Caco-2 (cell line): ENCODE measurements at regions not wholly inside any gene's neighbourhood (a gene's known extent, or its start where the extent isn't known, plus 50 kb on each side); places are given as distances from the start of the nearest gene placed in this dataset.

Experiments
- BruUV-seq: library from RNA; stranded (reverse); fragments of 400-500 nt; replicated peaks from 2 replicates; lab custom pipeline; 2021; lab: Mats Ljungman, UMichigan
- CTCF ChIA-PET: fragments of 300-600 bp; sonication (Branson Sonifier 250); formaldehyde crosslinking; loops from one replicate; lab custom pipeline; 2022; ENCODE audit warnings: antibody characterized with exemption; lab: Charles Lee
- POLR2A ChIA-PET: fragments of 300-600 bp; sonication (Branson Sonifier 250); formaldehyde crosslinking; loops from one replicate; lab custom pipeline; 2022; ENCODE audit warnings: antibody characterized with exemption; lab: Charles Lee
- DNase-seq, 2 experiments: peaks; one replicate each; pipeline versions ENCODE4 v3.0.0 to v3.0.0-alpha.2; 2020 to 2022
- H3K27me3 ChIP-seq: replicated peaks from 2 replicates; pipeline ENCODE4 v1.6.0; 2011; ENCODE audit warnings: low read length; ENCODE audit not compliant: control insufficient read depth, insufficient read depth
- H3K36me3 ChIP-seq: 2 replicates; pipeline ENCODE4 v1.5.1; 2011; ENCODE audit warnings: low read length; ENCODE audit not compliant: control insufficient read depth, insufficient read depth
- H3K4me1 ChIP-seq: fragments of 250-450 bp; sonication (Bioruptor Pico); 2 replicates; pipeline ENCODE4 v1.5.1; 2020; ENCODE audit warnings: mild to moderate bottlenecking
- H3K4me3 ChIP-seq: 2 replicates; pipeline ENCODE4 v1.5.1; 2011; ENCODE audit warnings: low read depth, mild to moderate bottlenecking, control low read depth, low read length
- H3K9me3 ChIP-seq: fragments of 250-450 bp; sonication (Bioruptor Pico); 2 replicates; pipeline ENCODE4 v1.5.1; 2020; ENCODE audit warnings: mild to moderate bottlenecking, moderate library complexity
- H3K27ac Mint-ChIP-seq: one replicate; pipeline ENCODE4 v1.8.0; 2022; ENCODE audit warnings: mixed read lengths; ENCODE audit not compliant: unreplicated experiment
- H3K27me3 Mint-ChIP-seq: one replicate; pipeline ENCODE4 v1.8.0; 2022; ENCODE audit warnings: mixed read lengths; ENCODE audit not compliant: insufficient read depth, unreplicated experiment
- H3K36me3 Mint-ChIP-seq: one replicate; pipeline ENCODE4 v1.8.0; 2022; ENCODE audit warnings: mild to moderate bottlenecking, mixed read lengths; ENCODE audit not compliant: insufficient read depth, unreplicated experiment
- H3K4me1 Mint-ChIP-seq: one replicate; pipeline ENCODE4 v1.8.0; 2022; ENCODE audit warnings: low read depth, mixed read lengths; ENCODE audit not compliant: unreplicated experiment
- H3K4me3 Mint-ChIP-seq: one replicate; pipeline ENCODE4 v1.8.0; 2022; ENCODE audit warnings: mild to moderate bottlenecking, moderate library complexity, mixed read lengths; ENCODE audit not compliant: unreplicated experiment
- H3K9me3 Mint-ChIP-seq: one replicate; pipeline ENCODE4 v1.8.0; 2022; ENCODE audit warnings: mixed read lengths; ENCODE audit not compliant: unreplicated experiment
- CTCF ChIP-seq, 2 experiments: fragments of 200-600 bp in 1 of 2; IDR thresholded peaks; 1 replicate in 1 of 2; 2 replicates in 1 of 2; pipeline versions ENCODE4 v1.5.1 to v1.8.0; 2011 to 2022; ENCODE audit warnings: antibody characterized with exemption in 1 of 2, control low read depth in 1 of 2, inconsistent platforms in 1 of 2, low read depth in 1 of 2, low read length in 1 of 2, mild to moderate bottlenecking in 1 of 2, moderate library complexity in 1 of 2; ENCODE audit not compliant: insufficient read depth in 1 of 2, severe bottlenecking in 1 of 2, unreplicated experiment in 1 of 2
- intact Hi-C: fragments of 100-400 bp; cut with micrococcal nuclease; formaldehyde crosslinking; loops from one replicate; pipeline ENCODE4 v1.10.0; 2022; ENCODE audit not compliant: unreplicated experiment

DNA sequence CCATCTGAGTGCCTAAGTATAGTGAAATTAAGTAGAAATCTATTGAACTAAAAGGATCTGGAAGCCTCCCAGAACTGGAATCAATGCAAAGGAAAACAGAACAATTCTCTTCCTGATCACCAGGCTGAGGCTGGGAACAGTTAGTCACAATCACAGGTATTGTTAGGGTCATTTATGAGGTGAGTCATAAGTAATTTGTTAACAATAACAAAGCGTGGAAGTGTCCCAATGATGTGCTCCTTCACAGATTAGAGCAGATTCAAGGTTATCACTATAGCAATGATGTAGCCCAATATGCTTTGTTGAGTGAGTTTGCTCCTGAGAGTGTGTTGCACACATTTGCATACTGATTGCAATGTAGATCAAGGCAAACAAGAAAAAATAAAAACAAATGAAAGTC, 228.1 kb downstream of the ZNF674 start:
- intact Hi-C loops, result no loop called here
- H3K36me3 Mint-ChIP-seq, result peaks cover 15% of the 10 kb centered on the region
- no peak for DNase-seq
- TF ChIP-seq CTCF (IDR thresholded peaks at IDR 0.05; ENCODE audit: insufficient read depth in 1 of 2, low read depth in 1 of 2, low read length in 1 of 2, severe bottlenecking in 1 of 2, unreplicated experiment in 1 of 2), result no peak
- Histone ChIP-seq H3K9me3 (no peaks in the 10 kb centered on the region), H3K4me1 (peaks cover 44% of the 10 kb centered on the region), H3K4me3 (no peak overlapping the region), H3K36me3 (no peaks in the 10 kb centered on the region), H3K27me3 (no peaks in the 10 kb centered on the region)
- H3K4me3 Mint-ChIP-seq, result no peak overlapping the region
- no TSS peak for BruUV-seq
- peak overlapping the region; percentile 84 for H3K27ac Mint-ChIP-seq
- no peaks in the 10 kb centered on the region for H3K4me1 Mint-ChIP-seq
- ChIA-PET CTCF (no interaction called here), POLR2A (no interaction called here)
- H3K9me3 Mint-ChIP-seq, result no peaks in the 10 kb centered on the region
- H3K27me3 Mint-ChIP-seq, result no peaks in the 10 kb centered on the region

- POLR2A ChIA-PET, result no interaction called here
- BruUV-seq, result no TSS peak
Observed at GRCh38 chrX:46311581-46312120, 233.6 kb downstream of the ZNF674 start.

GRCh38 chrX:46310815-46311497, 234.3 kb downstream of the ZNF674 start:
- H3K4me3 ChIP-seq, result no peak overlapping the region
- no peaks in the 10 kb centered on the region for H3K4me1 Mint-ChIP-seq
- TF ChIP-seq CTCF (IDR thresholded peaks at IDR 0.05; ENCODE audit: insufficient read depth in 1 of 2, low read depth in 1 of 2, low read length in 1 of 2, severe bottlenecking in 1 of 2, unreplicated experiment in 1 of 2), result no peak
- H3K4me3 Mint-ChIP-seq, result no peak overlapping the region
- DNase-seq, result no peak
- BruUV-seq, result no TSS peak
- H3K27me3 ChIP-seq, result no peaks in the 10 kb centered on the region
- H3K36me3 Mint-ChIP-seq, result no peaks in the 10 kb centered on the region
- CTCF ChIA-PET, result no interaction called here
- H3K9me3 ChIP-seq, result no peaks in the 10 kb centered on the region
- H3K27ac Mint-ChIP-seq, result no peak overlapping the region
- POLR2A ChIA-PET, result no interaction called here
- no peaks in the 10 kb centered on the region for H3K27me3 Mint-ChIP-seq
- no peaks in the 10 kb centered on the region for H3K36me3 ChIP-seq
- no peaks in the 10 kb centered on the region for H3K4me1 ChIP-seq
- intact Hi-C loops, result no loop called here
- no peaks in the 10 kb centered on the region for H3K9me3 Mint-ChIP-seq

More at GRCh38 chrX:46311581-46312120, 233.6 kb downstream of the ZNF674 start:
- H3K36me3 Mint-ChIP-seq, result no peaks in the 10 kb centered on the region
- no peaks in the 10 kb centered on the region for H3K27me3 Mint-ChIP-seq
- H3K4me1 Mint-ChIP-seq, result no peaks in the 10 kb centered on the region
- no peak for TF ChIP-seq CTCF (IDR thresholded peaks at IDR 0.05; ENCODE audit: insufficient read depth in 1 of 2, low read depth in 1 of 2, low read length in 1 of 2, severe bottlenecking in 1 of 2, unreplicated experiment in 1 of 2)
- H3K4me3 Mint-ChIP-seq, result no peak overlapping the region
- no peak overlapping the region for H3K4me3 ChIP-seq
- no peaks in the 10 kb centered on the region; the same call in 1 of the 2 replicates for H3K4me1 ChIP-seq
- intact Hi-C loops, result no loop called here
- no peaks in the 10 kb centered on the region for H3K9me3 ChIP-seq
- no peak overlapping the region for H3K27ac Mint-ChIP-seq
- no peaks in the 10 kb centered on the region for H3K36me3 ChIP-seq
- CTCF ChIA-PET, result no interaction called here
- H3K9me3 Mint-ChIP-seq, result no peaks in the 10 kb centered on the region
- no peak for DNase-seq
- no peaks in the 10 kb centered on the region for H3K27me3 ChIP-seq
